SK-N-SH (cell line): ENCODE measurements at regions not wholly inside any gene's neighbourhood (a gene's known extent, or its start where the extent isn't known, plus 50 kb on each side); places are given as distances from the start of the nearest gene placed in this dataset.

ENCODE experiments used
- CTCF ChIA-PET: fragments of 300-600, 350-600 bp; formaldehyde crosslinking; extraction: SDS; loops from one replicate; lab custom pipeline; 2021; lab: Yijun Ruan, JAX
- POLR2A ChIA-PET: fragments of 350-600 bp; sonication (Branson Sonifier 250); formaldehyde crosslinking; extraction: SDS; loops from one replicate; lab custom pipeline; 2020; ENCODE audit warnings: antibody characterized with exemption, inconsistent platforms; lab: Yijun Ruan, JAX
- DNase-seq: peaks from one replicate; pipeline ENCODE4 v3.0.0; 2012
- H2AFZ ChIP-seq: fragments of 200-600 bp; sonication (generic); 2 replicates; pipeline ENCODE4 v1.8.1; 2016; ENCODE audit warnings: antibody characterized with exemption, mild to moderate bottlenecking, low read depth
- H3F3A ChIP-seq: fragments of 200-600 bp; sonication (generic); replicated peaks from 2 replicates; pipeline ENCODE3; 2016; ENCODE audit warnings: antibody characterized with exemption, mild to moderate bottlenecking; ENCODE audit not compliant: insufficient read depth
- H3K27ac ChIP-seq, 2 experiments: fragments of 200-500 bp in 1 of 2; fragments of 200-600 bp in 1 of 2; sonication (Bioruptor generic) in 1 of 2; sonication (generic), shearing (Covaris generic) in 1 of 2; 2 replicates each; pipeline versions ENCODE4 v1.5.1 to v1.6.1; 2014 to 2016; ENCODE audit warnings: low read depth in 2 of 2, inconsistent platforms in 1 of 2, low read length in 1 of 2, mild to moderate bottlenecking in 1 of 2, mixed read lengths in 1 of 2
- H3K27me3 ChIP-seq: fragments of 200-600 bp; sonication (generic), shearing (Covaris generic); 2 replicates; pipeline ENCODE4 v1.6.1; 2016; ENCODE audit warnings: mixed run types; ENCODE audit not compliant: insufficient read depth
- H3K36me3 ChIP-seq, 2 experiments: fragments of 200-500 bp in 1 of 2; fragments of 200-600 bp in 1 of 2; sonication (Bioruptor generic) in 1 of 2; sonication (generic) in 1 of 2; replicated peaks in 1 of 2; 2 replicates each; pipeline versions ENCODE3 to v1.5.1; 2014 to 2016; ENCODE audit warnings: low read length in 1 of 2, mild to moderate bottlenecking in 1 of 2; ENCODE audit not compliant: insufficient read depth in 2 of 2, control insufficient read depth in 1 of 2
- H3K4me1 ChIP-seq, 2 experiments: fragments of 200-500 bp in 1 of 2; fragments of 200-600 bp in 1 of 2; sonication (Bioruptor generic) in 1 of 2; sonication (generic), shearing (Covaris generic) in 1 of 2; 2 replicates each; pipeline versions ENCODE4 v1.5.1 to v1.6.1; 2014 to 2016; ENCODE audit warnings: low read depth in 1 of 2, low read length in 1 of 2, mixed run types in 1 of 2; ENCODE audit not compliant: insufficient read depth in 2 of 2, control insufficient read depth in 1 of 2
- H3K4me2 ChIP-seq: fragments of 200-600 bp; sonication (generic), shearing (Covaris generic); 2 replicates; pipeline ENCODE4 v1.6.1; 2017; ENCODE audit warnings: mixed run types
- H3K4me3 ChIP-seq, 2 experiments: fragments of 200-500 bp in 1 of 2; fragments of 200-600 bp in 1 of 2; sonication (Bioruptor generic) in 1 of 2; sonication (generic), shearing (Covaris generic) in 1 of 2; 2 replicates each; pipeline versions ENCODE4 v1.5.1 to v1.8.1; 2014 to 2016; ENCODE audit warnings: low read depth in 2 of 2, inconsistent platforms in 1 of 2, low read length in 1 of 2, mild to moderate bottlenecking in 1 of 2, mixed read lengths in 1 of 2, moderate library complexity in 1 of 2
- H3K79me2 ChIP-seq: fragments of 200-600 bp; sonication (generic); 2 replicates; pipeline ENCODE4 v1.8.1; 2017; ENCODE audit warnings: mild to moderate bottlenecking; ENCODE audit not compliant: insufficient read depth
- H3K9ac ChIP-seq: fragments of 200-600 bp; sonication (generic); 2 replicates; pipeline ENCODE4 v1.6.1; 2017; ENCODE audit warnings: mixed run types
- H3K9me2 ChIP-seq: fragments of 200-600 bp; sonication (generic); 2 replicates; pipeline ENCODE4 v1.6.1; 2017; ENCODE audit warnings: mixed run types
- H3K9me3 ChIP-seq: fragments of 200-600 bp; sonication (generic); 2 replicates; pipeline ENCODE4 v1.6.1; 2017; ENCODE audit warnings: mixed run types, mild to moderate bottlenecking, moderate library complexity
- H4K20me1 ChIP-seq: fragments of 200-600 bp; sonication (generic); 2 replicates; pipeline ENCODE4 v1.6.1; 2017; ENCODE audit warnings: mild to moderate bottlenecking, mixed run types; ENCODE audit not compliant: insufficient read depth
- CHD2 ChIP-seq: fragments of 150-350 bp; IDR thresholded peaks from 2 replicates; pipeline ENCODE4 v1.6.1; 2018; ENCODE audit warnings: low read length; ENCODE audit not compliant: partially characterized antibody
- CTCF ChIP-seq: fragments of 200-600 bp; sonication (generic); IDR thresholded peaks from 2 replicates; pipeline ENCODE4 v1.6.1; 2017; ENCODE audit warnings: antibody characterized with exemption, mild to moderate bottlenecking, moderate library complexity
- EP300 ChIP-seq, 2 experiments: IDR thresholded peaks; 2 replicates each; pipeline versions ENCODE4 v1.4.0 to v1.6.1; 2012; ENCODE audit warnings: borderline replicate concordance in 1 of 2, low read depth in 1 of 2, low read length in 1 of 2
- EZH2phosphoT487 ChIP-seq: fragments of 200-600 bp; sonication (generic); IDR thresholded peaks from 2 replicates; pipeline ENCODE4 v1.6.1; 2017; ENCODE audit warnings: low read depth, mixed run types, mild to moderate bottlenecking, antibody characterized with exemption, moderate library complexity, borderline replicate concordance
- GABPA ChIP-seq: IDR thresholded peaks from 2 replicates; pipeline ENCODE4 v1.4.0; 2012; ENCODE audit warnings: low read depth, mild to moderate bottlenecking
- GATA2 ChIP-seq: sonication (generic); formaldehyde crosslinking; IDR thresholded peaks from 2 replicates; pipeline ENCODE4 v1.5.0; 2020; ENCODE audit warnings: mild to moderate bottlenecking, missing genetic modification reagents
- MEF2A ChIP-seq: IDR thresholded peaks from 2 replicates; pipeline ENCODE4 v1.4.0; 2012; ENCODE audit warnings: low read depth, borderline replicate concordance
- PBX3 ChIP-seq: IDR thresholded peaks from 2 replicates; pipeline ENCODE4; 2012
- POLR2AphosphoS5 ChIP-seq: IDR thresholded peaks from 2 replicates; pipeline ENCODE4 v1.6.1; 2012; ENCODE audit warnings: low read depth, low read length
- RAD21 ChIP-seq: IDR thresholded peaks from 2 replicates; pipeline ENCODE4 v1.6.1; 2012; ENCODE audit warnings: mild to moderate bottlenecking, low read length
- RFX5 ChIP-seq: IDR thresholded peaks from 2 replicates; pipeline ENCODE4 v1.6.1; 2012; ENCODE audit warnings: mild to moderate bottlenecking, improper control_type of control experiment, low read length
- SMC3 ChIP-seq: IDR thresholded peaks from 2 replicates; pipeline ENCODE4 v1.6.1; 2012; ENCODE audit warnings: low read depth, low read length, improper control_type of control experiment
- TAF1 ChIP-seq: IDR thresholded peaks from 2 replicates; pipeline ENCODE4 v1.6.1; 2012; ENCODE audit warnings: low read depth, mild to moderate bottlenecking, low read length, moderate library complexity, borderline replicate concordance
- TCF12 ChIP-seq: IDR thresholded peaks from 2 replicates; pipeline ENCODE4 v1.4.0; 2012
- USF2 ChIP-seq: fragments of 150-350 bp; IDR thresholded peaks from 2 replicates; pipeline ENCODE4 v1.6.1; 2017; ENCODE audit warnings: antibody characterized with exemption, low read length, low read depth, borderline replicate concordance
- YY1 ChIP-seq: IDR thresholded peaks from 2 replicates; pipeline ENCODE4 v1.4.0; 2012; ENCODE audit warnings: low read depth, mild to moderate bottlenecking
- WGBS: methylation state at CpG from one replicate; pipeline ENCODE4 v1.1.6; 2017; ENCODE audit warnings: low lambda C conversion rate; 5-methylcytosine and 5-hydroxymethylcytosine counted together
- TF ChIP-seq, protein P1 (sequence below): IDR thresholded peaks from 2 replicates; pipeline ENCODE4 v1.4.0; 2012; ENCODE audit warnings: low read depth, borderline replicate concordance

GRCh38 chr3:83033133-83033532 is 1271.7 kb upstream of the GBE1 start:
- TF ChIP-seq POLR2AphosphoS5 = no peak
- no peak for TF ChIP-seq CTCF
- no peak for TF ChIP-seq EZH2phosphoT487
- TF ChIP-seq TAF1 = no peak
- TF ChIP-seq EP300 (IDR thresholded peaks at IDR 0.05; ENCODE audit: borderline replicate concordance in 1 of 2, low read depth in 1 of 2, low read length in 1 of 2) = no peak
- TF ChIP-seq MEF2A = no peak
- no peak for TF ChIP-seq RFX5
- TF ChIP-seq, protein P1, sequence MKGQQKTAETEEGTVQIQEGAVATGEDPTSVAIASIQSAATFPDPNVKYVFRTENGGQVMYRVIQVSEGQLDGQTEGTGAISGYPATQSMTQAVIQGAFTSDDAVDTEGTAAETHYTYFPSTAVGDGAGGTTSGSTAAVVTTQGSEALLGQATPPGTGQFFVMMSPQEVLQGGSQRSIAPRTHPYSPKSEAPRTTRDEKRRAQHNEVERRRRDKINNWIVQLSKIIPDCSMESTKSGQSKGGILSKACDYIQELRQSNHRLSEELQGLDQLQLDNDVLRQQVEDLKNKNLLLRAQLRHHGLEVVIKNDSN = no peak
- TF ChIP-seq GABPA = no peak
- no peak for TF ChIP-seq GATA2
- TF ChIP-seq SMC3 = no peak
- no peak for TF ChIP-seq YY1
- no peak for TF ChIP-seq CHD2
- no peak for TF ChIP-seq TCF12
- TF ChIP-seq USF2 = no peak
- TF ChIP-seq PBX3 = no peak
- Histone ChIP-seq H3K79me2 (no peaks in the 10 kb centered on the region), H3K9ac (no peak overlapping the region), H4K20me1 (no peaks in the 10 kb centered on the region), H3K4me3 (no peak overlapping the region), H3K4me2 (no peak overlapping the region), H3K27me3 (no peaks in the 10 kb centered on the region), H3K27ac (no peak overlapping the region), H3K36me3 (no peaks in the 10 kb centered on the region), H3F3A (no peaks in the 10 kb centered on the region), H3K9me2 (no peaks in the 10 kb centered on the region), H3K9me3 (no peaks in the 10 kb centered on the region), H3K4me1 (no peaks in the 10 kb centered on the region), H2AFZ (no peak overlapping the region)
- ChIA-PET POLR2A (no interaction called here), CTCF (interaction anchor here (0.6 kb wide), 1 partner anchor 751 kb away, joined by 3 read pairs; no protein-coding TSS in a partner anchor)
- no peak for DNase-seq

GRCh38 chr3:83023086-83023485 is 1261.6 kb upstream of the GBE1 start:
- DNase-seq = no peak
- Histone ChIP-seq H3K4me3 (no peak overlapping the region), H3K9me2 (no peaks in the 10 kb centered on the region), H3F3A (no peaks in the 10 kb centered on the region), H3K4me1 (no peaks in the 10 kb centered on the region), H4K20me1 (no peaks in the 10 kb centered on the region), H3K27ac (no peak overlapping the region), H3K4me2 (no peak overlapping the region), H3K9ac (no peak overlapping the region), H3K9me3 (no peaks in the 10 kb centered on the region; the same call in 1 of the 2 replicates), H3K27me3 (no peaks in the 10 kb centered on the region)
- POLR2A ChIA-PET = no interaction called here
- WGBS = 7% methylated on average over 3 of the region's 3 CpGs
- no peak for TF ChIP-seq YY1
- no peak for TF ChIP-seq USF2
- no peak for TF ChIP-seq RAD21
- no peak for TF ChIP-seq MEF2A
- TF ChIP-seq, all 33 proteins: peak for 0
- Histone ChIP-seq H2AFZ (no peak overlapping the region), H3K79me2 (no peaks in the 10 kb centered on the region), H3K36me3 (no peaks in the 10 kb centered on the region)
- CTCF ChIA-PET = no interaction called here
